ENCODE measurements at regions not wholly inside any gene's neighbourhood (a gene's known extent, or its start where the extent isn't known, plus 50 kb on each side); places are given as distances from the start of the nearest gene placed in this dataset.
"Not testable (repeated sequence)": the region's sequence is repeated elsewhere in the genome, so short reads cannot be mapped to it uniquely, and the experiment has no call there.

DNA sequence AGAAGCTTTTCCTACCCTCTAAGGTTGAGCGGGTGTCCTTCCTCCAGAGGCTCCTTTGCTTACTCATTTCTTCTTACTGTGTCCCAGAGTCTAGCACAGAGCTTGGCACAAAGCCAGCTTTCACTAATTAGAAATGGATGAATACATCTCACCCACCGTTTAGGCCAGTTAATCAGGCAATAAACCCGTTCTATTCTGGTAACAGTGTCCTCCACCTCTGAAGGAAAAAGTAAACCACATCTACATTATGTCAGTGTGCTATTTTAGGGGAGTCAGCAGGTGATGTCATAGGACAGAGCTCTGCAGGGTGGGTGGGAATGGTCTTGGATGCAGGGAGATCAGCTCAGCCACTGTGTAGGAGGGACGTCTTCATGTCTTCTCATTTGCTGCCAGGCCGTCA, 109.2 kb downstream of the OSTF1 start:
- H3K9me3 Mint-ChIP-seq, result no peaks in the 10 kb centered on the region
- peaks cover 0 to 3% of the 10 kb centered on the region in 2 donors for H3K4me1 Mint-ChIP-seq (ENCODE audit: low read depth in 2 of 2)
- H3K27ac Mint-ChIP-seq, result peak overlapping the region in 1 of 2 donors; percentile 32
- H3K36me3 Mint-ChIP-seq (ENCODE audit: insufficient read depth), result no peaks in the 10 kb centered on the region
- H3K4me3 Mint-ChIP-seq, result no peak overlapping the region
- H3K27me3 Mint-ChIP-seq, result no peaks in the 10 kb centered on the region
- ATAC-seq (replicated peaks) (no peak), DNase-seq (no peak)

- H3K4me1 Mint-ChIP-seq (ENCODE audit: low read depth in 2 of 2), result peaks cover 0 to 3% of the 10 kb centered on the region in 2 donors
- no peak overlapping the region for H3K27ac Mint-ChIP-seq
- no peak for ATAC-seq (replicated peaks)
- H3K27me3 Mint-ChIP-seq, result no peaks in the 10 kb centered on the region
- no peaks in the 10 kb centered on the region for H3K9me3 Mint-ChIP-seq
- H3K36me3 Mint-ChIP-seq (ENCODE audit: insufficient read depth), result no peaks in the 10 kb centered on the region
- no peak overlapping the region for H3K4me3 Mint-ChIP-seq
- DNase-seq, result no peak
These were observed 110.1 kb downstream of the OSTF1 start for GRCh38 chr9:75198436-75198835.

GRCh38 chr9:75200892-75201470, 112.7 kb downstream of the OSTF1 start:
- peak in 2 of 3 experiments; percentile 6 to 9 for DNase-seq
- H3K4me1 Mint-ChIP-seq (ENCODE audit: low read depth in 2 of 2), result peaks cover 0 to 3% of the 10 kb centered on the region in 2 donors

DNA sequence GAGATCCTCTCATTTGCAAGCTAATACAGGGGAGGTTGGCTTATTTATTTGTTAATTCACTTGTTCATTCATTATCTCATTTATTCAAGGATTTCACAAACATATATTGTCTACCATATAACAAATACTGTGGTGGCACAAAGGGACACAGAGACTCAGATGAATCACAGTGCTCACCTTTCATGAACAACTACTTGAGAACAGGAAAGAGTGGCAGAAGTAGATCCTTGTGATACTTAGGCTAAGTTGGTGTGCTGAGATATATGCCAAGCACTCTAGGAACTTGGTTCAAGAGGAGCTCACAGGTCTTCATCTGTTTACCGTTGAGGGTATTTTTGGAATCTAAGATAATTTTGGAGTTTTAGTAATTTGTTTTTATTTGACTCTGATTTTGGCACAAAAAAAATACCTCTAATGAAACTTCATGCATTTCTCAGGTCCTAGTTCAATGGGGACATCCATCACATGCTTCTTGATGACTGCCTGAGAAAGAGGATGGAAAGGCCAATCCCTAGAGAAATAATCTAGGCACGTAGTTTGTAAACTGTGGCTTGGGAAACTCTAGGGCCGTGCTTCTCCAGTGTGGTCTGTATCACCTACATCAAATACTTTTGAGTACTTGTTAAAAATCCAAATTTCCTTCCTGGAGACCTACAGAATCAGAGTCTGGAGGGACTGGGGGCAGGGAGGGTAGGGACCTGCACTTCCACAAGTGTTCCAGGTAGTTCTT, 113.3 kb downstream of the OSTF1 start:
- H3K4me1 Mint-ChIP-seq (ENCODE audit: low read depth in 2 of 2), result peaks cover 0 to 3% of the 10 kb centered on the region in 2 donors
- DNase-seq (no peak), ATAC-seq (replicated peaks) (no peak)
- H3K36me3 Mint-ChIP-seq (ENCODE audit: insufficient read depth), result no peaks in the 10 kb centered on the region
- H3K4me3 Mint-ChIP-seq, result no peak overlapping the region
- no peaks in the 10 kb centered on the region for H3K9me3 Mint-ChIP-seq
- no peak overlapping the region for H3K27ac Mint-ChIP-seq
- no peaks in the 10 kb centered on the region for H3K27me3 Mint-ChIP-seq

More at GRCh38 chr9:75200892-75201470, 112.7 kb downstream of the OSTF1 start:
- Mint-ChIP-seq H3K36me3 (ENCODE audit: insufficient read depth) (no peaks in the 10 kb centered on the region), H3K4me3 (no peak overlapping the region), H3K27ac (no peak overlapping the region), H3K27me3 (no peaks in the 10 kb centered on the region), H3K9me3 (no peaks in the 10 kb centered on the region)
- peak; percentile 26 for ATAC-seq (replicated peaks)

DNA sequence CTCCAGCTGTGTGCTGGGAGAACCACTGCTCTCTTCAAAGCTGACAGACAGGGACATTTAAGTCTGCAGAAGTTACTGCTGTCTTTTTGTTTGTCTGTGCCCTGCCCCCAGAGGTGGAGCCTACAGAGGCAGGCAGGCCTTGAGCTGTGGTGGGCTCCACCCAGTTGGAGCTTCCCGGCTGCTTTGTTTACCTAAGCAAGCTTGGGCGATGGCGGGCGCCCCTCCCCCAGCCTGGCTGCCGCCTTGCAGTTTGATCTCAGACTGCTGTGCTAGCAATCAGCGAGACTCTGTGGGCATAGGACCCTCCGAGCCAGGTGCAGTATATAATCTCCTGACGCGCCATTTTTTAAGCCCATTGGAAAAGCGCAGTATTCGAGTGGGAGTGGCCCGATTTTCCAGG, 119.7 kb downstream of the OSTF1 start:
- H3K9me3 Mint-ChIP-seq; H3K4me1 Mint-ChIP-seq (ENCODE audit: low read depth in 2 of 2); DNase-seq; ATAC-seq (replicated peaks); H3K27ac Mint-ChIP-seq; H3K27me3 Mint-ChIP-seq; H3K36me3 Mint-ChIP-seq (ENCODE audit: insufficient read depth); H3K4me3 Mint-ChIP-seq: not testable (repeated sequence)

GRCh38 chr9:75210215-75210614, 121.9 kb downstream of the OSTF1 start:
- Mint-ChIP-seq H3K36me3 (ENCODE audit: insufficient read depth) (peaks cover 4% of the 10 kb centered on the region), H3K4me1 (ENCODE audit: low read depth in 2 of 2) (no peaks in the 10 kb centered on the region)

DNA sequence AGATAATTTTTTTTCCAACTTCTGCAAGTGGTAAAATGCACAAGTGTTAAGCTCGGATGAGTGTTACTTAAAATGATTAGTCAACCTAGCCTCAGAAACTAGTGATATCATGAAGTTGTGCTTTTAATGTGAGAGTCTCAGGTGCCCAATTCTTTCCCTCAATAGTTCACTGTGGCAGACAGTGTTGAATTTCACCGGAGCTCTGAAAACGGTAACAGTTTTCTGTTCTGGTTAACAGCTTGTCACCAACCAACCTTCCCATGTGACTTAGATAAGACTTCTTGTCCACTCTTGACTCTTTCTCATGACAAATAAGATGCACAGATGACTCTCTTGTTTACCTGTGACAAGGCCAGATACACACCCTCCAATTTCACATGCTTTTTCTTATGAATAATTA, 125.5 kb downstream of the OSTF1 start:
- Mint-ChIP-seq H3K36me3 (ENCODE audit: insufficient read depth) (peaks cover 3% of the 10 kb centered on the region), H3K27ac (peak overlapping the region in 1 of 2 donors; percentile 44), H3K4me3 (no peak overlapping the region), H3K4me1 (ENCODE audit: low read depth in 2 of 2) (no peaks in the 10 kb centered on the region), H3K27me3 (no peaks in the 10 kb centered on the region), H3K9me3 (no peaks in the 10 kb centered on the region)
- ATAC-seq (replicated peaks) (no peak), DNase-seq (no peak)

More at GRCh38 chr9:75210215-75210614, 121.9 kb downstream of the OSTF1 start:
- H3K27me3 Mint-ChIP-seq, result no peaks in the 10 kb centered on the region
- H3K4me3 Mint-ChIP-seq, result no peak overlapping the region
- H3K9me3 Mint-ChIP-seq, result no peaks in the 10 kb centered on the region
- ATAC-seq (replicated peaks), result no peak
- no peak overlapping the region for H3K27ac Mint-ChIP-seq
- no peak for DNase-seq

- H3K4me1 Mint-ChIP-seq (ENCODE audit: low read depth in 2 of 2), result peaks cover 0 to 1% of the 10 kb centered on the region in 2 donors
- no peak overlapping the region for H3K27ac Mint-ChIP-seq
- H3K36me3 Mint-ChIP-seq (ENCODE audit: insufficient read depth), result no peaks in the 10 kb centered on the region
- DNase-seq, result no peak
- H3K27me3 Mint-ChIP-seq, result no peaks in the 10 kb centered on the region
- no peak for ATAC-seq (replicated peaks)
- no peak overlapping the region for H3K4me3 Mint-ChIP-seq
- peaks cover 0 to 4% of the 10 kb centered on the region in 2 donors for H3K9me3 Mint-ChIP-seq
These were observed 138.3 kb downstream of the OSTF1 start for GRCh38 chr9:75226403-75227139.

- H3K36me3 Mint-ChIP-seq (ENCODE audit: insufficient read depth), result no peaks in the 10 kb centered on the region
- ATAC-seq (replicated peaks) (no peak), DNase-seq (no peak)
- H3K4me1 Mint-ChIP-seq (ENCODE audit: low read depth in 2 of 2), result peaks cover 0 to 1% of the 10 kb centered on the region in 2 donors
- H3K4me3 Mint-ChIP-seq, result no peak overlapping the region
- no peaks in the 10 kb centered on the region for H3K27me3 Mint-ChIP-seq
- H3K9me3 Mint-ChIP-seq, result peaks cover 0 to 4% of the 10 kb centered on the region in 2 donors
- H3K27ac Mint-ChIP-seq, result no peak overlapping the region
These were observed 140.6 kb downstream of the OSTF1 start for GRCh38 chr9:75228893-75229292.

DNA sequence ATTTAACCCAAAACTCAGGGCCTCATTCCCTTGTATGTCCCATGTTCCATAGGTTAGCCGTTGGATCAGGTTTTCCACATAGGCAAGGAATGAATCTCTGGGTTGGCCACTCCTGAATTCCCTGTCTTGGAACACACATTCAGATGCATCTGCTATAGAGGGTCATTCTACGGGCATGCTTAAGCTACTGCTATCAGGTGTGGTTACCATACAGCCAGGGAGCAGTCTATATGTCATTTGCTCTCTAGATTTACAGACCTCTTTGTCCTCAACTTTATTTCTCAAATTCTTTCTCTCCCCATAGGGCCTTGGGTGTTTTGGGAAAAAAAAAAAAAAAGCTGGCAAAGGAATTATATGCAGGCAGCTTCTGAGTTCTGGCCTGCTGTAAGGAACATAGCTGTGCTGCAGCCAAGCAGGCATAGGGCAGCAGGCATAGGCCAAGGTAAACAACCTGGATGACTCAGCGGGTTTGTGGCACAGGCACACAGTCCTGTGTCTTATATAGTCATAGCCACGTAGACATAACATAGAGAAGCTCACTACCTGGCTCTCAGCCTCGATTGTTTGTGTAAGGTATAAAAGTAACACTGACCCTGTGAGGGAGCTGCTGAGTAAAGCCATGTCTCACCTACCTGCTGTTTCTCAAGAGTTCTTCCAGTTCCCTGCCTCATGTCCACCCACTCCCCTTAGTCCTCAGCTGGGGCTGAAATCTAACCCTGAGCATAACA, 141.5 kb downstream of the OSTF1 start:
- H3K27ac Mint-ChIP-seq, result no peak overlapping the region
- ATAC-seq (replicated peaks), result no peak
- DNase-seq, result no peak
- H3K4me1 Mint-ChIP-seq (ENCODE audit: low read depth in 2 of 2), result peaks cover 0 to 1% of the 10 kb centered on the region in 2 donors
- peaks cover 0 to 4% of the 10 kb centered on the region in 2 donors for H3K9me3 Mint-ChIP-seq
- H3K36me3 Mint-ChIP-seq (ENCODE audit: insufficient read depth), result no peaks in the 10 kb centered on the region
- no peaks in the 10 kb centered on the region for H3K27me3 Mint-ChIP-seq
- no peak overlapping the region for H3K4me3 Mint-ChIP-seq

DNA sequence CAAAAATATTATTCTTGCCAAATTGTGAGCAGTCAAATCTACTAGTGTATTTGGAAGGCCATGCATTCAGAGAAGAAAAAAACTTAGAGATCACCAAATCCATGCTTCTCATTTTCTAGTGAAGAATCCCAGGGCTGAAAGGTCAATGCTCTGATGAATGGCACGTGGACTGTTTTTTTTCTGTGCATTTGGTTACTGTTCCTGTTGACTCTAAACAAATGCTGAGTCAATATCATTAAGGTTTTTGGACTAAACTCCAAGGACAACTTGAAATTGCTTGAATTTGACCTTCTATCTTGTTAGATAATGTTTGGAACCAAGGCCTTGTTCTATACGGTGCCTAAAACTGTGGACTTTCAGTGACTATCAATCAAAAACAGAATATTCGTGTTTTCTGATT, 142.2 kb downstream of the OSTF1 start:
- ATAC-seq (replicated peaks), result no peak
- Mint-ChIP-seq H3K4me3 (no peak overlapping the region), H3K4me1 (ENCODE audit: low read depth in 2 of 2) (peaks cover 0 to 1% of the 10 kb centered on the region in 2 donors), H3K27ac (no peak overlapping the region), H3K36me3 (ENCODE audit: insufficient read depth) (no peaks in the 10 kb centered on the region), H3K9me3 (peaks cover 0 to 4% of the 10 kb centered on the region in 2 donors), H3K27me3 (no peaks in the 10 kb centered on the region)
- no peak for DNase-seq

GRCh38 chr9:75231167-75231566, 142.9 kb downstream of the OSTF1 start:
- no peak overlapping the region for H3K4me3 Mint-ChIP-seq
- peaks cover 0 to 4% of the 10 kb centered on the region in 2 donors for H3K9me3 Mint-ChIP-seq
- ATAC-seq (replicated peaks), result no peak
- H3K27me3 Mint-ChIP-seq, result no peaks in the 10 kb centered on the region
- no peak for DNase-seq
- no peaks in the 10 kb centered on the region for H3K36me3 Mint-ChIP-seq (ENCODE audit: insufficient read depth)
- H3K27ac Mint-ChIP-seq, result peak overlapping the region in 1 of 2 donors; percentile 20
- peaks cover 0 to 1% of the 10 kb centered on the region in 2 donors for H3K4me1 Mint-ChIP-seq (ENCODE audit: low read depth in 2 of 2)

- no peaks in the 10 kb centered on the region for H3K9me3 Mint-ChIP-seq
- no peaks in the 10 kb centered on the region for H3K36me3 Mint-ChIP-seq (ENCODE audit: insufficient read depth)
- peaks cover 0 to 1% of the 10 kb centered on the region in 2 donors for H3K4me1 Mint-ChIP-seq (ENCODE audit: low read depth in 2 of 2)
- no peak overlapping the region for H3K4me3 Mint-ChIP-seq
- H3K27me3 Mint-ChIP-seq, result no peaks in the 10 kb centered on the region
- DNase-seq (no peak), ATAC-seq (replicated peaks) (no peak)
- H3K27ac Mint-ChIP-seq, result no peak overlapping the region
These were observed 144.7 kb downstream of the OSTF1 start for GRCh38 chr9:75233011-75233410.
